HG03565 (cell line): ENCODE measurements at regions not wholly inside any gene's neighbourhood (a gene's known extent, or its start where the extent isn't known, plus 50 kb on each side); places are given as distances from the start of the nearest gene placed in this dataset.

ENCODE experiments used
- ATAC-seq: cut with Tn5 transposase; IDR thresholded peaks from one replicate; pipeline ENCODE4 v1.9.1; 2021; ENCODE audit warnings: mild to moderate bottlenecking, moderate library complexity; ENCODE audit not compliant: unreplicated experiment

- ATAC-seq, result no peak
These were observed 186.9 kb downstream of the ZFP36L2 start for GRCh38 chr2:43039376-43040080.

- ATAC-seq, result no peak
These were observed 187.7 kb downstream of the ZFP36L2 start for GRCh38 chr2:43038696-43039094.

GRCh38 chr2:43038034-43038695 is 188.2 kb downstream of the ZFP36L2 start:
- ATAC-seq, result no peak

- ATAC-seq, result no peak
These were observed 190.5 kb downstream of the ZFP36L2 start for GRCh38 chr2:43035922-43036321.

GRCh38 chr2:43034921-43035320 is 191.5 kb downstream of the ZFP36L2 start:
- ATAC-seq, result no peak

- no peak for ATAC-seq
These were observed 192.2 kb downstream of the ZFP36L2 start for GRCh38 chr2:43034242-43034619.

GRCh38 chr2:43033466-43034241 is 192.8 kb downstream of the ZFP36L2 start:
- ATAC-seq, result no peak

- no peak for ATAC-seq
These were observed 193.5 kb downstream of the ZFP36L2 start for GRCh38 chr2:43033016-43033270.

- no peak for ATAC-seq
These were observed 194.0 kb downstream of the ZFP36L2 start for GRCh38 chr2:43032213-43033015.

GRCh38 chr2:43031471-43032212 is 194.8 kb downstream of the ZFP36L2 start:
- no peak for ATAC-seq

- ATAC-seq, result no peak
These were observed 195.7 kb downstream of the ZFP36L2 start for GRCh38 chr2:43030551-43031307.

- no peak for ATAC-seq
These were observed 197.2 kb downstream of the ZFP36L2 start for GRCh38 chr2:43029186-43029585.

- no peak for ATAC-seq
These were observed 198.2 kb downstream of the ZFP36L2 start for GRCh38 chr2:43028188-43028587.

- ATAC-seq, result no peak
These were observed 199.1 kb downstream of the ZFP36L2 start for GRCh38 chr2:43027097-43027873.

- no peak for ATAC-seq
These were observed 199.8 kb downstream of the ZFP36L2 start for GRCh38 chr2:43026426-43027096.

- ATAC-seq, result no peak
These were observed 200.6 kb downstream of the ZFP36L2 start for GRCh38 chr2:43025709-43026295.

GRCh38 chr2:43024515-43025011 is 201.8 kb downstream of the ZFP36L2 start:
- no peak for ATAC-seq
